Neutrophil (primary cell): ENCODE measurements at regions not wholly inside any gene's neighbourhood (a gene's known extent, or its start where the extent isn't known, plus 50 kb on each side); places are given as distances from the start of the nearest gene placed in this dataset.

ENCODE experiments used
- H3K27ac ChIP-seq: fragments of 200-600 bp; sonication (generic); 2 replicates; pipeline ENCODE4 v1.5.1; 2016; ENCODE audit warnings: mild to moderate bottlenecking, moderate library complexity
- H3K27me3 ChIP-seq: fragments of 200-600 bp; sonication (generic); 2 replicates; pipeline ENCODE4 v1.6.0; 2016; ENCODE audit warnings: mild to moderate bottlenecking
- H3K36me3 ChIP-seq: fragments of 200-600 bp; sonication (generic); 2 replicates; pipeline ENCODE4 v1.5.1; 2017
- H3K4me1 ChIP-seq, 2 experiments: fragments of 200-600 bp in 1 of 2; sonication (generic) in 1 of 2; 1 replicate in 1 of 2; 2 replicates in 1 of 2; pipeline versions ENCODE4 v1.5.1 to v1.6.1; 2013 to 2016; ENCODE audit warnings: low read depth in 1 of 2, low read length in 1 of 2, mild to moderate bottlenecking in 1 of 2, moderate library complexity in 1 of 2; ENCODE audit not compliant: control insufficient read depth in 1 of 2, insufficient read depth in 1 of 2
- H3K4me3 ChIP-seq, 2 experiments: fragments of 200-600 bp in 1 of 2; sonication (generic) in 1 of 2; 1 replicate in 1 of 2; 2 replicates in 1 of 2; pipeline ENCODE4 v1.5.1; 2013 to 2016; ENCODE audit warnings: low read depth in 1 of 2, low read length in 1 of 2, mild to moderate bottlenecking in 1 of 2, moderate library complexity in 1 of 2
- H3K9me3 ChIP-seq: fragments of 200-600 bp; sonication (generic); 2 replicates; pipeline ENCODE4 v1.5.1; 2016
- CTCF ChIP-seq: fragments of 200-600 bp; sonication (generic); IDR thresholded peaks from 2 replicates; pipeline ENCODE4 v1.5.1; 2016; ENCODE audit warnings: antibody characterized with exemption

- Histone ChIP-seq H3K4me3 (no peak overlapping the region), H3K9me3 (no peaks in the 10 kb centered on the region), H3K27me3 (no peaks in the 10 kb centered on the region), H3K4me1 (no peaks in the 10 kb centered on the region), H3K27ac (no peak overlapping the region), H3K36me3 (no peaks in the 10 kb centered on the region)
- no peak for TF ChIP-seq CTCF
Observed at GRCh38 chr22:49608660-49609059, 219.0 kb downstream of the BRD1 start.

DNA sequence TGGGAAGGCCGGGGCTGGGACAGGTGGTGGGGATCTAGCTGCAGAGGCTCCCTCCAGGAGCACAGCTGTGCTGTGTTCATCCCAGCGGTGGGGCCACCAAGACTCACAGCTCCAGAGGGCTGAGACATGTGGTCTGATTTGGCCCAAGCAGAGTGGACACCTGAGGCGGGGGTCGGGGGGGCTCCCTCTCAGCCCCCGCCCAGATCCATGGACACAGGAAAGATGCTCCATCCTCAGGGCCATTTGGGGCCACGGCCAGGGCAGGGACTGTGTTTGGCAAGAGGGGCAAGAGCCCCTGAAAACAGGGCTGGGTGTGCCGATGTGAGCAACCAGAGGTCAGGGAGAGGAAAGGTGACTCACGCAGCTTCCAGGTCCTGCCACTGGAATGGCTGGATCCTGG, 219.4 kb downstream of the BRD1 start:
- Histone ChIP-seq H3K9me3 (no peaks in the 10 kb centered on the region), H3K27me3 (no peaks in the 10 kb centered on the region), H3K4me3 (no peak overlapping the region), H3K36me3 (no peaks in the 10 kb centered on the region), H3K4me1 (no peaks in the 10 kb centered on the region), H3K27ac (no peak overlapping the region)
- TF ChIP-seq CTCF, result no peak

GRCh38 chr22:49607821-49608220, 219.9 kb downstream of the BRD1 start:
- no peak overlapping the region for H3K27ac ChIP-seq
- H3K36me3 ChIP-seq, result peaks cover under 1% of the 10 kb centered on the region
- no peaks in the 10 kb centered on the region for H3K27me3 ChIP-seq
- H3K4me1 ChIP-seq, result no peaks in the 10 kb centered on the region
- no peak overlapping the region for H3K4me3 ChIP-seq
- H3K9me3 ChIP-seq, result no peaks in the 10 kb centered on the region
- TF ChIP-seq CTCF, result no peak

- Histone ChIP-seq H3K9me3 (no peaks in the 10 kb centered on the region), H3K27me3 (no peaks in the 10 kb centered on the region), H3K4me1 (no peaks in the 10 kb centered on the region), H3K27ac (no peak overlapping the region), H3K36me3 (peaks cover 5% of the 10 kb centered on the region), H3K4me3 (no peak overlapping the region)
- no peak for TF ChIP-seq CTCF
Observed at GRCh38 chr22:49606562-49607290, 220.9 kb downstream of the BRD1 start.

DNA sequence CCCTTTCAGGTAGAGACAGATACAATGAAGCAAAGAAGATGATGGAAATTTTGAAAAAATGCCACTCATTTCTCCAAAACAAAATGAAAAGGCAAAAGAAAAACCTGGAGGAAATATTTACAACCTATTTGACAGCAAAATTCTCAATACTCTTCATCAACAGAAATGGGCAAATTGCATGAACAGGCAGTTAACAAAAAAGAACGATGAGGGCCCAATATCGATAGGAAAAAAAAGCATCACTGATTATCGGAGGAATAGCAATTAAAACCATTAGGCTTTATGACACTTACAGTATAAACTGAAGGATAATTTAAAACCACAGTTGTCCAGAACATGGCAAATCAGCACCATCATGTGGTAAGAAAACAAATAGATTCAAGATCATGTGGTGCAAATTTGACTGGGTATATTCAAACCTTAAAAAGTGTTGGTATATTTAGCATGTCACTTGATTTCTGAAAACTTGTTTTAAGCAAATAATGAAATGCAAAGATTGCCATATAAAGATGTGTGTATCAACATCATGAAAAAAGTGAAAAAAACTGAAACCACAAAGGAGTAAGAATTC, 222.9 kb downstream of the BRD1 start:
- H3K27me3 ChIP-seq, result no peaks in the 10 kb centered on the region
- TF ChIP-seq CTCF, result no peak
- no peak overlapping the region for H3K27ac ChIP-seq
- peaks cover 0 to 10% of the 10 kb centered on the region in 2 experiments for H3K4me1 ChIP-seq
- no peak overlapping the region for H3K4me3 ChIP-seq
- H3K36me3 ChIP-seq, result peaks cover 5% of the 10 kb centered on the region
- H3K9me3 ChIP-seq, result no peaks in the 10 kb centered on the region
